Kidney epithelial cell (primary cell): ENCODE measurements at regions not wholly inside any gene's neighbourhood (a gene's known extent, or its start where the extent isn't known, plus 50 kb on each side); places are given as distances from the start of the nearest gene placed in this dataset.

ENCODE experiments used
- DNase-seq: peaks from one replicate; pipeline ENCODE4 v3.0.0-alpha.2; 2010; ENCODE audit warnings: low read depth
- H3K27me3 ChIP-seq: 2 replicates; pipeline ENCODE4 v1.6.0; 2011; ENCODE audit warnings: low read length; ENCODE audit not compliant: control insufficient read depth, insufficient read depth
- H3K36me3 ChIP-seq: 2 replicates; pipeline ENCODE4 v1.5.1; 2011; ENCODE audit warnings: low read length; ENCODE audit not compliant: control insufficient read depth, insufficient read depth
- H3K4me3 ChIP-seq: 2 replicates; pipeline ENCODE4 v1.5.1; 2011; ENCODE audit warnings: low read depth, mild to moderate bottlenecking, control low read depth, low read length
- CTCF ChIP-seq: IDR thresholded peaks from 2 replicates; pipeline ENCODE4 v1.5.1; 2011; ENCODE audit warnings: mild to moderate bottlenecking, moderate library complexity, low read length, control low read depth, inconsistent platforms; ENCODE audit not compliant: insufficient read depth, poor library complexity, severe bottlenecking

GRCh38 chr5:31064215-31064614 is 129.3 kb upstream of the CDH6 start:
- Histone ChIP-seq H3K4me3 (no peak overlapping the region), H3K36me3 (no peaks in the 10 kb centered on the region), H3K27me3 (no peaks in the 10 kb centered on the region)
- DNase-seq, result no peak
- no peak for TF ChIP-seq CTCF

GRCh38 chr5:31062902-31063580 is 130.4 kb upstream of the CDH6 start:
- no peak overlapping the region for H3K4me3 ChIP-seq
- DNase-seq, result no peak
- TF ChIP-seq CTCF, result no peak
- H3K27me3 ChIP-seq, result no peaks in the 10 kb centered on the region
- H3K36me3 ChIP-seq, result no peaks in the 10 kb centered on the region

GRCh38 chr5:31059889-31060288 is 133.6 kb upstream of the CDH6 start:
- no peaks in the 10 kb centered on the region for H3K27me3 ChIP-seq
- DNase-seq, result no peak
- H3K4me3 ChIP-seq, result no peak overlapping the region
- no peak for TF ChIP-seq CTCF
- no peaks in the 10 kb centered on the region for H3K36me3 ChIP-seq

- no peak for TF ChIP-seq CTCF
- no peaks in the 10 kb centered on the region for H3K27me3 ChIP-seq
- no peak for DNase-seq
- no peak overlapping the region for H3K4me3 ChIP-seq
- no peaks in the 10 kb centered on the region for H3K36me3 ChIP-seq
Observed at GRCh38 chr5:31054453-31054852, 139.0 kb upstream of the CDH6 start.

- Histone ChIP-seq H3K36me3 (no peaks in the 10 kb centered on the region), H3K27me3 (no peaks in the 10 kb centered on the region), H3K4me3 (no peak overlapping the region)
- TF ChIP-seq CTCF, result no peak
- no peak for DNase-seq
Observed at GRCh38 chr5:31052937-31053658, 140.4 kb upstream of the CDH6 start.
